SK-N-MC (cell line): ENCODE measurements at regions not wholly inside any gene's neighbourhood (a gene's known extent, or its start where the extent isn't known, plus 50 kb on each side); places are given as distances from the start of the nearest gene placed in this dataset.

Experiments
- EZH2 ChIP-seq: fragments of 200-600 bp; sonication (generic); IDR thresholded peaks from one replicate; pipeline ENCODE4 v1.6.1; 2017; ENCODE audit warnings: antibody characterized with exemption
- POLR2AphosphoS5 ChIP-seq: IDR thresholded peaks from 2 replicates; pipeline ENCODE4 v1.6.1; 2012; ENCODE audit warnings: mild to moderate bottlenecking, low read depth, low read length, borderline replicate concordance

- TF ChIP-seq POLR2AphosphoS5 (no peak), EZH2 (no peak)
Observed at GRCh38 chr5:117559005-117559844, 984.6 kb upstream of the SEMA6A start.
